ENCODE measurements at regions not wholly inside any gene's neighbourhood (a gene's known extent, or its start where the extent isn't known, plus 50 kb on each side); places are given as distances from the start of the nearest gene placed in this dataset.
"Not testable (repeated sequence)": the region's sequence is repeated elsewhere in the genome, so short reads cannot be mapped to it uniquely, and the experiment has no call there.

- DNase-seq: not testable (repeated sequence)
Observed at GRCh38 chr7:5121256-5121655, 68.8 kb upstream of the WIPI2 start.

GRCh38 chr7:5131238-5131637, 58.8 kb upstream of the WIPI2 start:
- not testable (repeated sequence) for DNase-seq

GRCh38 chr7:5132539-5132938, 57.5 kb upstream of the WIPI2 start:
- no peak for DNase-seq

- peak; percentile 14 for DNase-seq
Observed at GRCh38 chr7:5139998-5140397, 50.0 kb upstream of the WIPI2 start.
